ENCODE measurements at regions not wholly inside any gene's neighbourhood (a gene's known extent, or its start where the extent isn't known, plus 50 kb on each side); places are given as distances from the start of the nearest gene placed in this dataset.

DNA sequence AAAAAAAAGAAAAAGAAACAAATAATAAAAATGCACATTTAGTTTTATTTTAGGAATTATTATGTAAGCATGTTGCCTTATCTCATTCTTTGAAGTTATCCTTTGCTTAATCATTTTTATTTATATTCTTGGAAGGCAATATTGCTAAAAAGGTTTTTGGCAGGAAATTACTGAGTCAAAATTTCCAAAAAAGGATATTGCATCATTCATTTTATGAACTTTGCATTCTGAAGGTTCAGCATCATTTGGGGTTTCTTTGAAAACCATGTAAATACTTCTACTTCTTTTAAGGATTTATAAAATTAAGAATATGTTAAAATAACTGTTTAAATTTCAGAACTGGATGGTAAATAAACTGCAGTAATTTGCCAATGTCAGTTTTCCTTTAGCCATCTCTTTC is 94.2 kb upstream of the CTNND2 start:
- no peak for DNase-seq (ENCODE audit: low spot score)

DNA sequence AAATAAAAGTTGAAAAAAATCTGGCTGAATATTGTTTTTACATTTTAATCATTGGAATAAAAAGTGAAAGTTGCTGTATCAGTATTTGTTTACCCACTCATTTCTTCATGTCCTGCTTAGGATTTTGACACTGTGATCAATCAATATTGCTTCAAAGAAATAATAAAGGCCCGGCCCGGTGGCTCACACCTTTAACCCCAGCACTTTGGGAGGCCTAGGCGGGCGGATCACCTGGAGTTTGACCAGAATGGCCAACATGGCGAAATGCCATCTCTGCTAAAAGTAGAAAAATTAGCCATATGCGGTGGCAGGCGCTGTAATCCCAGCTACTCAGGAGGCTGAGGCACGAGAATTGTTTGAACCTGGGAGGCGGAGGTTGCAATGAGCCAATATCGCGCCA is 93.7 kb upstream of the CTNND2 start:
- no peak for DNase-seq (ENCODE audit: low spot score)

DNA sequence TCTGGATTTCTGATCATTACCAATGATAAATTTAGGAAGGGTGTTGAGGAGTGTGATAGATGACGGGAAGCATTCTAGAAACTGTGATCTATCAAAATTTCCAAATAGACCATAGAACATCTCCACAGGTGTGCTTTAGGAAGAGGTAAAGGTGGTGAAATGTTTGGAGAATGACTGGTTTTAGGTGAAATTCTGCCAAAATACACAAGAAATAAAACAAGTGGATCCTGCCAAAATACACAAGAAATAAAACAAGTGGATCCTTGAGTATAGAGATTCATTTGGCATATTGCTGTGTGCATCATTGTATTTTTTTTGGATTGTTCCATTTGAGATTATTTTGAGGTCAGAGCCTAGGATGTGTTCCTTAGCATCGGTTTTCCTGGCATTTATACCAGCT is 88.3 kb upstream of the CTNND2 start:
- no peak for DNase-seq (ENCODE audit: low spot score)

DNA sequence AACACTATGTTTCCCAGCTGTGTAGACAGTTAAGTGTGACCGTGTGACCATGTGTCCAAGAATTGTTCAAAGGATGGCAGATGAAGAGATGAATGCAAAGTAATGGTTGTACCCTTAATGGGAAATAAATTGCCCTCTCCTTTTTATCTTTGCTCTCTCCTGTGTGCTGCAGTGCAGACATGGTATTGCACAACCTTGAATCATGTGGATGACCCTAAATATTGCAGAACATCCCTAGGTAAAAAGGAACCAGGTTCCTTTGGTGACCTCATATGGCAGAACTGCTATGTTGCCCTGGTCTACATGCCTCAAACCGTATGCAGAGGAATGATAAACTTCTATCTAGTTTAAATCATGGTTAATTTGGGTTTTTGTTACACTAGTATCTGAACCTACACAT is 81.7 kb upstream of the CTNND2 start:
- DNase-seq (ENCODE audit: low spot score), result no peak

DNA sequence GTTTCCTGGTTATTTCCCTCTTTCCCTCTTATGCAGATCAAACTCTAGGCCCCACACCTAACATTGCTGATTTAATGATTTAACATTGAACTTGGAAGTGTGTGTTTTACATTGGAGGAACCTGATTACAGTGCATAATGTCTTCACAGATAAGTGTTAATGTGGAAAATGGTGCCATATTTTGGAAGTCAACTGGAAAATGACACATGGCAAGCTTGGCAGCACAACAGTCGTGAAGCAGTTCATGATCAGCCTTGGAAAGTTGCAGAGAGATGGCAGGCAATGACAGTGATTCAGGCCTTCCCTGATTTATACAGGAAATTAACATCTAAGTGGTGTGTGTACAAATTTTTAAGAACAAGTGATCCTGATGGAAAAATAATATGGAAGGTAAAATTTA is 80.0 kb upstream of the CTNND2 start:
- no peak for DNase-seq (ENCODE audit: low spot score)

DNA sequence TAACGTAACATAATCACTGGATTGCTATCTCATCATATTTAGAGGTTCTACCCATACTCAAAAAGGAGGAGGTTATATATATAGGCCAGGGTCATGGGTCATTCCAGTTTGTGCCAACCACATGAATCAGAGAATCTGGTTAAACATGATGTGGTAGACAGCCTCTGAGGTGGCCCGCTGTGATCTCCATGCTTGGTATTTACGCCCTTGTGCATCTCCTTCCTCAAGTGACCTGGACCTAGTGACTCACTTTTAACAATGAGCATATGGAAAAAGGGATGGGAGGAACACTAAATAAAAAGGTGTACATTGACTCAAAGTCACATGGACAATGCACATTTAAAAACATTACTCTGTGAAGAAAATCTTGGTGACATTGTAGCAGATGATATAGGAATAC is 77.7 kb upstream of the CTNND2 start:
- no peak for DNase-seq (ENCODE audit: low spot score)

DNA sequence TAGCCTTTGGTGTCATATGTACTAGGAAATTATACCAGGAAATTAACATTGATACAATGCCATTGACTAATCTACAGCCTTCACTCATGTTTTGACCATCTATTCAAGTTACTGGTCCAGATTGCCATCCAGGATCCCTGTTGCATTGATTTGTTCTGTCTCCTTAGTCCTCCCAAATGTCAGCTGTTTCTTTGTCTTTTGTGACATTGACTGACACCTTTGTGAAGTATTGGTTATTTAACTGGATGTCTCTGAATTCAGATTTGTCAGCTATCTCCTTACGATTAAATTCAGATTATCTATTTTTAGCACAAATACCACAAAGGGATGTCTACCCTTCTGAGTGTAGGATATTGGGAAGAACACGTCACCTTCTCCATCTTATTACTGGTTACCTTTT is 73.7 kb upstream of the CTNND2 start:
- no peak for DNase-seq (ENCODE audit: low spot score)

DNA sequence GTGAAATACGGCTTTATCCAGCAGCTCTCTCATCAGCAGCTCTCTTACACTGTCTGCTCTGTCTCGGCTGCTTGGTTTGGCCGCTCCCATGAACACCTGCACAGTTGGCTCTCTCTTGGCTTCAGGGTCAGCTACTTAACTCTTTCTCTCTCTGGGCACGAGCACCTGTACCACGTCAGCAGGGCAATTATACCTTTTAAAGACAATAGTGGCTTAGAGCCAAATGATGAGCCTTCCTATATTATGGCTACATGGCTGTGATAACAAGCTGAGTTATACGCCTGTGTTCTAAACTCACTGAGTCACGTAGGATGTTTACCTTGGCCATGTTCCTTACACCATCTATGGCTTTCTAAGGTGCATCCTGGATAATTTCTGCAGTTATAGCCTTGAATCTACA is 69.2 kb upstream of the CTNND2 start:
- no peak for DNase-seq (ENCODE audit: low spot score)

DNA sequence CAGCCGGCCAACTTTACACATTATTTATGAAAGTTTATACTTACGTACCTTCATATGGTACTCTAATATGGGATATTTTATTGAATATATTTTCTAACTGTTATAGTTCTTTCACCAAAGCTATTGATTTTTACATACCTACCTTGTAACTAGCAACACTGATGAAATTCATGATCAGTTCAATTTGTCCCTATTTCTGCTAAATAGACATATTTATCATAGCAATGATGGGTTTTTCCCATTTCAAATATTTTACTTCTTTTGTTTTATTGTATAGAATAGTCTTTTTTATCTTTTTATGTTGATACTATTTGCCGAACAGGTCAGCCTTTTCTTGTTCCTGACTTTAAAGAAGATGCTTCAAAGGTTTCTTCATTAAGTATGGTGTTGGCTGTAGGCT is 59.0 kb upstream of the CTNND2 start:
- no peak for DNase-seq (ENCODE audit: low spot score)

DNA sequence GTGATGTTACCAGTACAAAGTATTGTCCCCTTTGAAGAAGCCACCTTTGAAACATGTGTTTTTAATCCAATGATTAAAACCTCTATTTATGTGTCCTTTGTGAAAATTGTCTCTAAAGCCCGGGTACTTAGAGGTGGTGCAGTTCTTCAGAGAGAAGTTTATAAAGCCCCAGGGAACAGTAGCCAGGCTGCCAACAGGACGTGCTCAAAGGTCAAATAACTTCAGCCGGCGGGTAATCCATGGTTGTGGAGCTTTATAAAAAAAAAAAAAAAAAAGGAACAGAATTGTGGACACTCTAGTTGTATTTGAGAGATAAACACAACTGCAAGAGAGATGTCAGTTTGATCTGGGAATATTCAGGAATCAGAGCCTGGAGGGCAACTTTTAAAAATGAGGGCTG is 57.9 kb upstream of the CTNND2 start:
- DNase-seq (ENCODE audit: low spot score), result no peak

DNA sequence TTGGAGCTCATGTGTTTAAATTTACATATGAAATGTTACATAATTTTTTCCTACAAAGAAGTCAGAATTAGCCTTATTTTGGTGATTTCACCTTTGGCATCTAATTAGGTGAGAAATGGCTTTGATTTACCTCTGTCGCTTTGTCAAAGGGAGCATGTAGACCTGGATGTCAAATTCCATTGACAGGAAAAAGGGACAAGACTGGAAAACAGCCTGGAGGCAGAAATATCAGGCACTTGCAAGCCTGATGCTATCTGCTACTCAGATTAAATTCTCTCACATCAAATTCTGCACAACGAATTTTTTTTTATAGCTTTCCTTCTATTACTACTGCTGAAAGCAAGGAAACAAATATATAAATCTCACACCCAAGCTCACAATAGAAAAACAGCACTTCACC is 54.1 kb upstream of the CTNND2 start:
- no peak for DNase-seq (ENCODE audit: low spot score)

DNA sequence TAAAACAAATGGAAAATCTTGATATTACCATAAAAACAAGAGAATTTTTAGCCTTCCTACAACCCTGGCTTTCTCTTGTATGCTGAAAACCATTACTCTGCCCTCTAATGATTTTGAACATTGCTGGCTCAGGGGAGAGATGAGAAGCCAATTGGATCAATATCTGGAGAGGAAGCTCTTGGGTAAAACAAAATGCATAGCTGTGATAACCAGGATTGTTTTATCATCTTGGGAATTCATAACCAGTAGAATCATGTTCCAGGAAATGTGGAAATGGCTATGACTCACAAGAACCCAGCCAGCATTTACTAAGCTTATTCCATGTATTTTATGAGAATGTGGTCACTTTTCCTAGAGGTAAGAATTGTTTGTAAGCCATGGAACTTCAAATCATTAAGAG is 51.1 kb upstream of the CTNND2 start:
- no peak for DNase-seq (ENCODE audit: low spot score)
